WTC11 (cell line): ENCODE measurements at regions not wholly inside any gene's neighbourhood (a gene's known extent, or its start where the extent isn't known, plus 50 kb on each side); places are given as distances from the start of the nearest gene placed in this dataset.

Source experiments
- ATF2 ChIP-seq: sonication (generic); formaldehyde crosslinking; IDR thresholded peaks from 2 replicates; pipeline ENCODE4 v1.8.1; 2022; ENCODE audit warnings: low read depth, missing genetic modification reagents, borderline replicate concordance
- NFE2L1 ChIP-seq: sonication (generic); formaldehyde crosslinking; IDR thresholded peaks from 2 replicates; pipeline ENCODE4 v1.8.1; 2023; ENCODE audit warnings: missing genetic modification reagents
- SP1 ChIP-seq: sonication (generic); formaldehyde crosslinking; conservative IDR thresholded peaks from 2 replicates; pipeline ENCODE4 v1.8.1; 2022; ENCODE audit warnings: missing genetic modification reagents

- TF ChIP-seq SP1 (CRISPR knock-in tag) = no peak
- TF ChIP-seq NFE2L1 = no peak
- TF ChIP-seq ATF2 (CRISPR knock-in tag) = no peak
Measured at GRCh38 chr22:48539261-48539660, 1288.4 kb downstream of the BRD1 start.
